ENCODE measurements at regions not wholly inside any gene's neighbourhood (a gene's known extent, or its start where the extent isn't known, plus 50 kb on each side); places are given as distances from the start of the nearest gene placed in this dataset.
"Not testable (repeated sequence)": the region's sequence is repeated elsewhere in the genome, so short reads cannot be mapped to it uniquely, and the experiment has no call there.

- not testable (repeated sequence) for FAIRE-seq
These were observed 785.1 kb downstream of the TDRD15 start for GRCh38 chr2:21908712-21909380.

- no peak for FAIRE-seq
These were observed 787.2 kb downstream of the TDRD15 start for GRCh38 chr2:21910832-21911507.

- no peak for FAIRE-seq
These were observed 788.6 kb downstream of the TDRD15 start for GRCh38 chr2:21912405-21912804.

- no peak for FAIRE-seq
These were observed 791.4 kb downstream of the TDRD15 start for GRCh38 chr2:21915201-21915600.

- no peak for FAIRE-seq
These were observed 793.3 kb downstream of the TDRD15 start for GRCh38 chr2:21916934-21917522.

GRCh38 chr2:21920721-21921120, 797.0 kb downstream of the TDRD15 start:
- no peak for FAIRE-seq

- no peak for FAIRE-seq
These were observed 801.0 kb downstream of the TDRD15 start for GRCh38 chr2:21924640-21925285.

GRCh38 chr2:21928292-21928691, 804.5 kb downstream of the TDRD15 start:
- no peak for FAIRE-seq

- FAIRE-seq = no peak
These were observed 806.5 kb downstream of the TDRD15 start for GRCh38 chr2:21930226-21930625.

- no peak for FAIRE-seq
These were observed 816.2 kb downstream of the TDRD15 start for GRCh38 chr2:21939967-21940366.

- no peak for FAIRE-seq
These were observed 820.8 kb downstream of the TDRD15 start for GRCh38 chr2:21944536-21944935.

- no peak for FAIRE-seq
These were observed 821.9 kb downstream of the TDRD15 start for GRCh38 chr2:21945658-21946057.

- no peak for FAIRE-seq
These were observed 823.3 kb downstream of the TDRD15 start for GRCh38 chr2:21947046-21947445.

GRCh38 chr2:21966139-21966538, 842.4 kb downstream of the TDRD15 start:
- no peak for FAIRE-seq

- FAIRE-seq = no peak
These were observed 847.2 kb downstream of the TDRD15 start for GRCh38 chr2:21970971-21971370.

GRCh38 chr2:21972586-21972985, 848.8 kb downstream of the TDRD15 start:
- no peak for FAIRE-seq

- FAIRE-seq = no peak
These were observed 857.4 kb downstream of the TDRD15 start for GRCh38 chr2:21981127-21981526.

- FAIRE-seq = no peak
These were observed 869.2 kb downstream of the TDRD15 start for GRCh38 chr2:21993002-21993401.

GRCh38 chr2:21996339-21996738, 872.6 kb downstream of the TDRD15 start:
- no peak for FAIRE-seq

- FAIRE-seq = no peak
These were observed 875.8 kb downstream of the TDRD15 start for GRCh38 chr2:21999522-21999921.

GRCh38 chr2:22002066-22002465, 878.3 kb downstream of the TDRD15 start:
- no peak for FAIRE-seq

- FAIRE-seq = peak; percentile 15
These were observed 879.5 kb downstream of the TDRD15 start for GRCh38 chr2:22003270-22003669.

GRCh38 chr2:22011048-22011447, 887.3 kb downstream of the TDRD15 start:
- FAIRE-seq = no peak
